HL-60 (cell line): ENCODE measurements at regions not wholly inside any gene's neighbourhood (a gene's known extent, or its start where the extent isn't known, plus 50 kb on each side); places are given as distances from the start of the nearest gene placed in this dataset.

ENCODE experiments used
- DNase-seq, 2 experiments: peaks; one replicate each; pipeline ENCODE4 v3.0.0-alpha.2; 2010 to 2020; ENCODE audit warnings: low read depth in 1 of 2, low spot score in 1 of 2
- H3K27ac ChIP-seq: fragments of 250-450 bp; sonication (Bioruptor Pico); replicated peaks from 2 replicates; pipeline ENCODE4 v1.5.1; 2020; ENCODE audit warnings: mild to moderate bottlenecking, moderate library complexity
- H3K27me3 ChIP-seq: fragments of 250-450 bp; sonication (Bioruptor Pico); 2 replicates; pipeline ENCODE4 v1.5.1; 2021; ENCODE audit warnings: mild to moderate bottlenecking, moderate library complexity; ENCODE audit not compliant: insufficient read depth, poor library complexity, severe bottlenecking
- H3K4me3 ChIP-seq: replicated peaks from 2 replicates; pipeline ENCODE4 v1.5.1; 2011; ENCODE audit warnings: mild to moderate bottlenecking, control low read depth, low read length; ENCODE audit not compliant: insufficient read depth
- GABPA ChIP-seq: IDR thresholded peaks from 2 replicates; pipeline ENCODE4 v1.6.1; 2012; ENCODE audit warnings: low read depth
- POLR2AphosphoS5 ChIP-seq: IDR thresholded peaks from 2 replicates; pipeline ENCODE4 v1.6.1; 2012; ENCODE audit warnings: low read depth
- REST ChIP-seq: IDR thresholded peaks from 2 replicates; pipeline ENCODE4 v1.6.1; 2012; ENCODE audit warnings: low read depth; ENCODE audit not compliant: insufficient replicate concordance
- SPI1 ChIP-seq: IDR thresholded peaks from 2 replicates; pipeline ENCODE4 v1.6.1; 2012; ENCODE audit warnings: low read depth, mild to moderate bottlenecking, borderline replicate concordance
- TF ChIP-seq, protein P1 (sequence below): IDR thresholded peaks from one replicate; pipeline ENCODE4 v1.5.1; 2011; ENCODE audit warnings: low read length, control low read depth, inconsistent platforms; ENCODE audit not compliant: insufficient read depth

DNA sequence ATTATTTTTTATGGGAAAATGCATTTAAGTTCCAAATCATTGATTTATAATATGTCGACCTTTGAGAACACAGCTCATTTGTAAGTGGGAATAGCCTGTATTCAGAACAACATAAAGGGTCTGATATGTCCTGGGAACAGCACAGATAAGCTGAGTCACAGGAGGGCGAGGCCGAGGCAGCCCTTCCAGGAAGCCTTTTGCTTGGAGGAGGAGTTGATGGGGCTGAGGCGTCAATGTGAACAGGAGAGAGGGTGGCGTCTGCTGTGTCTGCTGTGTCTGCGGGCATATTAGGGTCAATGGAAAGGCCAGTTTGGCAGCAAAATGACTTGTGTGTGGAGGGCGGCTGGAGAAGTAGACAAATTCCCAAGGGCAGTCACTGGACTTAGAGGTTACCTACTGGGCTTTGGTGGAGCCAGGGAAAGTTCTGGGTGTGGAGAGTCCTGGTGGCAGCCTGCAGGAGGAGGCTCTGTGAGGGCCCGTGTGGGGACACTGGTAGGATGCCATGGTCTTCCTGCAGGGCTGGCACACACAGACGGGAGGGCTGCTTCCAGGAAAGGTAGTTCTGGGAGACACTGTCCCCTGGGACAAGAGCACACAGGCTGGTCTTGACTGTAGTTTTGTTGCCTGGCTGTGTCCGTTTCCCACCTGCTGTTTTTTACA, 128.1 kb downstream of the GLI2 start:
- Histone ChIP-seq H3K27ac (no peak overlapping the region), H3K27me3 (peaks cover 16% of the 10 kb centered on the region), H3K4me3 (no peak overlapping the region)
- DNase-seq, result no peak
- TF ChIP-seq SPI1 (no peak), REST (no peak), GABPA (no peak), POLR2AphosphoS5 (no peak)
- TF ChIP-seq, protein P1, sequence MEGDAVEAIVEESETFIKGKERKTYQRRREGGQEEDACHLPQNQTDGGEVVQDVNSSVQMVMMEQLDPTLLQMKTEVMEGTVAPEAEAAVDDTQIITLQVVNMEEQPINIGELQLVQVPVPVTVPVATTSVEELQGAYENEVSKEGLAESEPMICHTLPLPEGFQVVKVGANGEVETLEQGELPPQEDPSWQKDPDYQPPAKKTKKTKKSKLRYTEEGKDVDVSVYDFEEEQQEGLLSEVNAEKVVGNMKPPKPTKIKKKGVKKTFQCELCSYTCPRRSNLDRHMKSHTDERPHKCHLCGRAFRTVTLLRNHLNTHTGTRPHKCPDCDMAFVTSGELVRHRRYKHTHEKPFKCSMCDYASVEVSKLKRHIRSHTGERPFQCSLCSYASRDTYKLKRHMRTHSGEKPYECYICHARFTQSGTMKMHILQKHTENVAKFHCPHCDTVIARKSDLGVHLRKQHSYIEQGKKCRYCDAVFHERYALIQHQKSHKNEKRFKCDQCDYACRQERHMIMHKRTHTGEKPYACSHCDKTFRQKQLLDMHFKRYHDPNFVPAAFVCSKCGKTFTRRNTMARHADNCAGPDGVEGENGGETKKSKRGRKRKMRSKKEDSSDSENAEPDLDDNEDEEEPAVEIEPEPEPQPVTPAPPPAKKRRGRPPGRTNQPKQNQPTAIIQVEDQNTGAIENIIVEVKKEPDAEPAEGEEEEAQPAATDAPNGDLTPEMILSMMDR, result no peak

GRCh38 chr2:120864981-120865380, 129.3 kb downstream of the GLI2 start:
- Histone ChIP-seq H3K4me3 (no peak overlapping the region), H3K27me3 (peaks cover 16% of the 10 kb centered on the region), H3K27ac (no peak overlapping the region)
- no peak for DNase-seq
- TF ChIP-seq POLR2AphosphoS5, result no peak
- no peak for TF ChIP-seq SPI1
- no peak for TF ChIP-seq GABPA
- TF ChIP-seq, protein P1, result no peak
- no peak for TF ChIP-seq REST

DNA sequence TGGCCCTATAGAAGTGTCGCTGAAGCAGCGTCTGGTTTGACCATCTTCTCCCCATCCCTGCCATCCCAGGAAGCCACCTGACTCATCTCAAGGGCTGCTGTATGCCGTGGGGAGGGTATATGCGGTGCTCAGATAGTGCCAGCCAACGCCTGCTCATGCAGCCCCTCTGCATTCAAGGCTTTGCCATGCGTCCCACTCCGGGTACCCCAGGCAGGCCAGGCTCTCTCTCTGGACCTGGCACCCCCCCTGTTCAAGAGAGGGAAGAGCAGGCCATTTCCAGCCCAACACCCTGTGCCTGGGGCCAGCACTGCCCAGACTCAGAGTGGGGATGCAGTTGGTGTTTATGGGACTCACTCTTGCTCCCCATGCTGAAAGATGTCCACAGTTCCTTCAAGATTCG, 130.0 kb downstream of the GLI2 start:
- H3K27ac ChIP-seq, result no peak overlapping the region
- no peak for TF ChIP-seq GABPA
- TF ChIP-seq POLR2AphosphoS5, result no peak
- TF ChIP-seq, protein P1, result no peak
- no peak for TF ChIP-seq SPI1
- no peak for TF ChIP-seq REST

More for the DNA sequence above, 130.0 kb downstream of the GLI2 start:
- no peak for DNase-seq
- Histone ChIP-seq H3K27me3 (peaks cover 16% of the 10 kb centered on the region), H3K4me3 (no peak overlapping the region)
